HG02870 (cell line): ENCODE measurements at regions not wholly inside any gene's neighbourhood (a gene's known extent, or its start where the extent isn't known, plus 50 kb on each side); places are given as distances from the start of the nearest gene placed in this dataset.

ENCODE experiments used
- ATAC-seq: cut with Tn5 transposase; IDR thresholded peaks from one replicate; pipeline ENCODE4 v1.9.1; 2021; ENCODE audit warnings: mild to moderate bottlenecking, moderate library complexity; ENCODE audit not compliant: unreplicated experiment

- no peak for ATAC-seq
Measured at GRCh38 chr16:86389566-86390328, 120.6 kb upstream of the FOXF1 start.

- no peak for ATAC-seq
Measured at GRCh38 chr16:86390335-86390734, 120.0 kb upstream of the FOXF1 start.

GRCh38 chr16:86391486-86391885 is 118.8 kb upstream of the FOXF1 start:
- no peak for ATAC-seq

GRCh38 chr16:86391984-86392383 is 118.3 kb upstream of the FOXF1 start:
- no peak for ATAC-seq

- ATAC-seq, result no peak
Measured at GRCh38 chr16:86392436-86393152, 117.7 kb upstream of the FOXF1 start.

GRCh38 chr16:86393907-86394626 is 116.3 kb upstream of the FOXF1 start:
- ATAC-seq, result no peak

- no peak for ATAC-seq
Measured at GRCh38 chr16:86395477-86395876, 114.8 kb upstream of the FOXF1 start.

GRCh38 chr16:86396422-86396821 is 113.9 kb upstream of the FOXF1 start:
- ATAC-seq, result no peak

- no peak for ATAC-seq
Measured at GRCh38 chr16:86396901-86397311, 113.4 kb upstream of the FOXF1 start.

- no peak for ATAC-seq
Measured at GRCh38 chr16:86398201-86398600, 112.1 kb upstream of the FOXF1 start.

GRCh38 chr16:86398622-86399021 is 111.7 kb upstream of the FOXF1 start:
- no peak for ATAC-seq

GRCh38 chr16:86401126-86401525 is 109.2 kb upstream of the FOXF1 start:
- no peak for ATAC-seq

GRCh38 chr16:86403085-86403484 is 107.2 kb upstream of the FOXF1 start:
- no peak for ATAC-seq

- no peak for ATAC-seq
Measured at GRCh38 chr16:86403541-86404163, 106.7 kb upstream of the FOXF1 start.

- no peak for ATAC-seq
Measured at GRCh38 chr16:86404678-86405077, 105.6 kb upstream of the FOXF1 start.

GRCh38 chr16:86405319-86405718 is 105.0 kb upstream of the FOXF1 start:
- ATAC-seq, result no peak

- ATAC-seq, result no peak
Measured at GRCh38 chr16:86406056-86406455, 104.3 kb upstream of the FOXF1 start.

- no peak for ATAC-seq
Measured at GRCh38 chr16:86408685-86409084, 101.6 kb upstream of the FOXF1 start.

GRCh38 chr16:86410081-86410480 is 100.2 kb upstream of the FOXF1 start:
- ATAC-seq, result no peak

- no peak for ATAC-seq
Measured at GRCh38 chr16:86410529-86410928, 99.8 kb upstream of the FOXF1 start.

- no peak for ATAC-seq
Measured at GRCh38 chr16:86411897-86412296, 98.4 kb upstream of the FOXF1 start.
